LoVo (cell line): ENCODE measurements at regions not wholly inside any gene's neighbourhood (a gene's known extent, or its start where the extent isn't known, plus 50 kb on each side); places are given as distances from the start of the nearest gene placed in this dataset.

Source experiments
- DNase-seq: peaks from one replicate; pipeline ENCODE4 v3.0.0-alpha.2; 2016; ENCODE audit warnings: low spot score

DNA sequence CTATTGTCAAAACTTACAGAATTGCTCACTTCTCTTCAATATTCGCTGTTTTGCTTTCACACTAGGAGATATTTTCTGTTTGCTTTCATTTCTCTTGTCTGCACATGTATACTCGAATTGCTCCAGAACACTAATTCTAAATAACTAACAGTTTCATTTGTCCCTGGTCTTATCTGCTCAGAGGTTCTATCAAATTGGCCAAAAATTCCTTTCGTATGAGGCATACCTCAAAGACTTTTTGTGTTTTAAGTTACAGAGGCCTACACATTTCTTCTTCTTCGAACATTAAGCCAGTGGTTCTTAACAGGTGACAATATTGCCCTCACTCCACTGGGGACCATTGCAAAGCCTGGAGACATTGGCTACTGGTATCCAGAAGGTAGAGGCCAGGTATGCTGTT, 1314.6 kb downstream of the EFNB2 start:
- DNase-seq, result no peak

- DNase-seq, result no peak
Measured at GRCh38 chr13:105220063-105220462, 1315.4 kb downstream of the EFNB2 start.

DNA sequence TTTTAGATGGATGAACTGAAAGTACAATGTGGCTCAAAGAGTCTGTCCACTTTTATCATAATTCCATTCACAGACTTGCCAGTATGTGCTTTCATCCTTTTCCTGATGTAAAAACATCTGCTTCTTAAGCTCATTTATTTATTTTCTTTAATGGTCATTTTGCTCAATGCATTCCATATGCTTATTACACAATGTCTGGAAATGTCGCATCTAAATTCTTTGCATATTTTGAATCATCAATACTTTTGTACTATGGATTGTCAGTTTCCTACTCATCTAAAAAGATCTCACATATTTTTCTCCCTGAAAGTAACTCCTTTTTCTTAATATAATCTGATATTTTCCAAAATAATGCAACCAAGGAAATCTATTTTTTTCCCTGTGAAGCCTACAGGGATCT, 1315.8 kb downstream of the EFNB2 start:
- no peak for DNase-seq

- no peak for DNase-seq
Measured at GRCh38 chr13:105213512-105213911, 1322.0 kb downstream of the EFNB2 start.

DNA sequence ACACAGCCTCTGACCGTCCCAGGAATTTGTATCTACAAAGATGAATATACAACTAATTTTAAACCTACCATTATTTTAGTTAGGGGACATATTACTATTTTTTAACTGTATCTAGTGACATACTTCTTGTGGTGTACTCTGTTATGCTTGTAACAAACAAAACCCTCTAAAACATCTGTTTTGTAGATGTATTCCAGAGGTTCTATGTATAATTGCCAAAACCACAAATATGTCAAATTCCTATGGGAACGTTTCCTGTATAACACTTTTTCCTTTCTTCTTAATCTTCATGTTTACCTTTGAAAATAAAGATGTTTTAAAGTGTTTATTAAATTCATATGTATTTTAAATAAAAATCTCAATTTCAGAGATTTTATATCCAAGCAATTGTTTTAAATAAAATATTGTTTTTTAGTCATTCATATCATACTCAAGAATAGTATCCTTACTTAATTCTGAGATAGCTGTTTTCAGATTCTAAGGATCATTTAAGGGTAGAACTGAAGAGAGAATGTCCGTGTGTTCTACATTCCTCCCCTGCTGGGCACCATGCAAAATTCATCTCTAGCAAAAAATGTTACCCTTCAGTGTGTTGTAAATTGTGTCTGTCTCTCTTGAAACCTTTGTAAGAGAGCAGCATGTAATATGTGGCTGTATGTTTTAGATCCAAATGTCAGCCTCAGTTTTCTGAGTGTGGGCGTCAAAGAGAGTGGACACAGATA, 1327.7 kb downstream of the EFNB2 start:
- no peak for DNase-seq

DNA sequence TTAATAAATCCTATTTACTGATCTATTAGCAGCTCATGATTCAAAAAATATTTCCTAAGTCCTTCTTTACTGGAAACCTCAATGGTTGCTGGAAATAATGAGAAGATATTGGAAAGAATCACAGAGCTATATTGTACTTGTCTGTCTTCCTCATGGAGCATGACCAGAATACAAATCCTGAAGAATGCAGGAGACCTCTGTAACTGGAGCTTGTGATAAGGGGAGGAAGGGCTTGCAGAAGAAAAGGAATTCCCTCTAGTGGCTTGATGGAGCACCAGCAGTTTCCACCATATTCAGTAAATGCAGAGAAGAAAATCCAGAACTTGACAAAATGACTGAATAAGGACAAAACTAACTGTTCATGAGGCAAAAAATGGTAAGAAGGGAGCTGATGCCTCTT, 1333.1 kb downstream of the EFNB2 start:
- DNase-seq, result no peak

- DNase-seq, result no peak
Measured at GRCh38 chr13:105201351-105201750, 1334.1 kb downstream of the EFNB2 start.

DNA sequence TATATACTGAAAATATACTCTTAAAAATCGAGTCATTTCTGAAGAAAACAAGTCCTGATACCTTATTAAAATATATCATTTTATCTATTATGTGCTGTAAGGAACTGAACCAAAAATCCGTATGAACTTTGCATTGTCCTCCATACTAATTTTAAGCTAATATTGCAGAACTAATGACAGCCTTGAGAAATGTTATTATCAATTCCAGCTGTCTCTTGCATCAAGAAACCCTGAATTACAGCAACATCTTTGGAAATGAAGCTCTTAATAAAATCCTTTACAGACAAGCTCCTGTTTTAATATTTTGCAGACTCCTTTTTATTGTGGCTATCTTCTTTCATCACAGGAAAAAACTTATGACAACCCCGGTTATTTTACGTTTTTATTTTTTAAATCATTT, 1335.3 kb downstream of the EFNB2 start:
- no peak for DNase-seq

GRCh38 chr13:105196052-105196451, 1339.4 kb downstream of the EFNB2 start:
- no peak for DNase-seq

GRCh38 chr13:105193026-105193425, 1342.4 kb downstream of the EFNB2 start:
- DNase-seq, result no peak

- DNase-seq, result no peak
Measured at GRCh38 chr13:105184201-105184600, 1351.3 kb downstream of the EFNB2 start.

GRCh38 chr13:105177265-105177900, 1358.1 kb downstream of the EFNB2 start:
- no peak for DNase-seq

- no peak for DNase-seq
Measured at GRCh38 chr13:105170438-105170837, 1365.0 kb downstream of the EFNB2 start.

DNA sequence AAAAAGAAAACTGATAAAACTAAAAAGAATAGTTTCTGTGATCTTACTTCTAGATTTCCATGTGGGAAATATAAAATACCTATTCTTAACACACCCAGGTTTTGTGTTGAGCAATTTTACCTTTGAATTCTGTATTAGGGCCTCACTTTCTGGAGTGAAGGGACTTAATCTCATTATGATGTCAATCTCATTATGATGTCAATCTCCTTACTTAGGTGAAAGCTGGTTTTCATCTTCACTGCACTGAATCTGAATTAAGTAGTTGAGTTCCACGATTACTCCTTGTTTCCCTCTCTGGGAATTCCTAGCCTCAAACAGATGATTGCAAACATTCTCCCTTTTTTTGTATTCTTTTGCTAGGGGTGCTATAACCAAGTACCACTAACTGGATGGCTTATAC, 1367.2 kb downstream of the EFNB2 start:
- no peak for DNase-seq

DNA sequence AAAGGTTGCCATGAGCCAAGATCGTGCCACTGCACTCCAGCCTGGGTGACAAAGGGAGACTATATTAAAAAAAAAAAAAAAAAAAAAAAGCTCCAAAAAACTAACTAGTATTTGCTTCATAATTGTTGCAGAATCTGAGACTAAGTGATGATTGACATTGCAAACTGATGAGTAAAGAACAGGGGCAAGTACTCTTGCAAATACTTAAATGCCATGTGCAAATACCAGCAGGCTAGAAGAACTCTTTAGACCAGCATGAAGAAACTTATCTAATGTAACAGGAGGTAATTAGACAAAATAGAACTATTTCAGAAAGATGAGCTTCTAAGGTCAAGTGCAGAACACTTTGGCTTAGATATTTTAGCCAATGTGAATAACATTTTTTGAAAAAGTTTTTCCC, 1368.1 kb downstream of the EFNB2 start:
- no peak for DNase-seq

- no peak for DNase-seq
Measured at GRCh38 chr13:105165449-105166125, 1369.9 kb downstream of the EFNB2 start.

- no peak for DNase-seq
Measured at GRCh38 chr13:105159841-105160240, 1375.6 kb downstream of the EFNB2 start.

- no peak for DNase-seq
Measured at GRCh38 chr13:105153611-105154010, 1381.9 kb downstream of the EFNB2 start.

GRCh38 chr13:105151639-105152038, 1383.8 kb downstream of the EFNB2 start:
- no peak for DNase-seq

- no peak for DNase-seq
Measured at GRCh38 chr13:105147461-105147860, 1388.0 kb downstream of the EFNB2 start.

GRCh38 chr13:105144936-105145335, 1390.5 kb downstream of the EFNB2 start:
- DNase-seq, result no peak

DNA sequence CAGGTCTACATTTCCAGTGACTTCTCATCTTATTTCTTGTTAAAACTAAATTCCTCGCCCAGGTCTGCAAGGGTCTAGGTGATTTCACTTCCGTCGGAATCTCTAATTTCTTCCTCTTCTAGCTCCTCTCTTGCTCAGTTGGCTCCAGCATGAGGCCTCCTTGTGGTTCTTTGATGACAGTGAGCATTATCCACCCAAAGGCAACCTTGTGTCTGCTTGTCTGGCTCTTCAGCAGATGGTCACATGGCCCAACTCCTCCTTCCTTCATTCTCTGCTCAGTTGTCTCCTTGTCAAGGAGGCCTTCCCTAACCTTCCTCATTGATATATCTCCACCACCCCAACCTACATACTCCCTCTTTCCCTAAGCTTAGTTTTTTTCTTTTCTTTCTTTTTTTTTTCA, 1391.4 kb downstream of the EFNB2 start:
- no peak for DNase-seq

DNA sequence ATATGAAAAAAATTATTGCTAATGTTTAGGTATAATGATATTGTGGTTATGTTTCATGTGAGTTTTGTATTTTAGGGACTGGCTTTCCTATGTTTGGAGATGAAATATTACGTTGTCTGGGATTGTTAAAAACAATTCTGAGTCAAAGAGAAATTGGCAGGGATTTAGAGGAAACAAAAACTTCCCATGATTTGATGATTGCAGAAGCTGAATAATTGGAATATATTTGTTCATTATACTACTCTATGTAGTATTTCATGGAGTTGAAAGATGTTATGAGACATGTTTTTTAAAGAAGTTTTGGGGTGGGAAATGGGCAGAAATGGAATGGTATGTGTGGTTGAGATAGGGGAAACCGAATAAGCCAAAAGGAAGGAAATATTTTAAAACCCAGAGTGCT, 1392.9 kb downstream of the EFNB2 start:
- no peak for DNase-seq
